ENCODE measurements at regions not wholly inside any gene's neighbourhood (a gene's known extent, or its start where the extent isn't known, plus 50 kb on each side); places are given as distances from the start of the nearest gene placed in this dataset.
"Not testable (repeated sequence)": the region's sequence is repeated elsewhere in the genome, so short reads cannot be mapped to it uniquely, and the experiment has no call there.

- Histone ChIP-seq H3K9ac (ENCODE audit: low read depth in 1 of 3, low read length in 3 of 3) (no peak overlapping the region), H3K4me1 (ENCODE audit: control insufficient read depth in 3 of 3, insufficient read depth in 3 of 3, low read length in 3 of 3) (no peaks in the 10 kb centered on the region), H3K27me3 (ENCODE audit: control insufficient read depth in 3 of 3, insufficient read depth in 3 of 3, low read length in 3 of 3) (peaks cover 0 to 8% (median 0%) of the 10 kb centered on the region in 3 donors), H3K36me3 (ENCODE audit: control insufficient read depth in 3 of 3, insufficient read depth in 3 of 3, low read length in 3 of 3) (no peaks in the 10 kb centered on the region), H3K4me3 (ENCODE audit: low read length in 3 of 3) (no peak overlapping the region), H3K27ac (ENCODE audit: low read depth, low read length) (no peak overlapping the region), H3K9me3 (ENCODE audit: control insufficient read depth in 3 of 3, low read length in 3 of 3) (no peaks in the 10 kb centered on the region)
These were observed 88.4 kb upstream of the SH3PXD2B start for GRCh38 chr5:172542651-172543131.

GRCh38 chr5:172541773-172542136 is 87.4 kb upstream of the SH3PXD2B start:
- H3K9ac ChIP-seq (ENCODE audit: low read depth in 1 of 3, low read length in 3 of 3), result no peak overlapping the region
- peaks cover 0 to 8% (median 0%) of the 10 kb centered on the region in 3 donors for H3K27me3 ChIP-seq (ENCODE audit: control insufficient read depth in 3 of 3, insufficient read depth in 3 of 3, low read length in 3 of 3)
- no peaks in the 10 kb centered on the region for H3K9me3 ChIP-seq (ENCODE audit: control insufficient read depth in 3 of 3, low read length in 3 of 3)
- H3K27ac ChIP-seq (ENCODE audit: low read depth, low read length), result no peak overlapping the region
- H3K4me1 ChIP-seq (ENCODE audit: control insufficient read depth in 3 of 3, insufficient read depth in 3 of 3, low read length in 3 of 3), result no peaks in the 10 kb centered on the region
- H3K36me3 ChIP-seq (ENCODE audit: control insufficient read depth in 3 of 3, insufficient read depth in 3 of 3, low read length in 3 of 3), result no peaks in the 10 kb centered on the region
- no peak overlapping the region for H3K4me3 ChIP-seq (ENCODE audit: low read length in 3 of 3)

GRCh38 chr5:172541099-172541772 is 86.9 kb upstream of the SH3PXD2B start:
- H3K9ac ChIP-seq (ENCODE audit: low read depth in 1 of 3, low read length in 3 of 3), result no peak overlapping the region
- H3K4me1 ChIP-seq (ENCODE audit: control insufficient read depth in 3 of 3, insufficient read depth in 3 of 3, low read length in 3 of 3), result no peaks in the 10 kb centered on the region
- no peak overlapping the region for H3K27ac ChIP-seq (ENCODE audit: low read depth, low read length)
- H3K27me3 ChIP-seq (ENCODE audit: control insufficient read depth in 3 of 3, insufficient read depth in 3 of 3, low read length in 3 of 3), result peaks cover 0 to 8% (median 0%) of the 10 kb centered on the region in 3 donors
- H3K9me3 ChIP-seq (ENCODE audit: control insufficient read depth in 3 of 3, low read length in 3 of 3), result no peaks in the 10 kb centered on the region
- H3K36me3 ChIP-seq (ENCODE audit: control insufficient read depth in 3 of 3, insufficient read depth in 3 of 3, low read length in 3 of 3), result no peaks in the 10 kb centered on the region
- no peak overlapping the region for H3K4me3 ChIP-seq (ENCODE audit: low read length in 3 of 3)

- no peaks in the 10 kb centered on the region for H3K36me3 ChIP-seq (ENCODE audit: control insufficient read depth in 3 of 3, insufficient read depth in 3 of 3, low read length in 3 of 3)
- peaks cover 0 to 6% (median 0%) of the 10 kb centered on the region in 3 donors for H3K27me3 ChIP-seq (ENCODE audit: control insufficient read depth in 3 of 3, insufficient read depth in 3 of 3, low read length in 3 of 3)
These were observed 86.0 kb upstream of the SH3PXD2B start for GRCh38 chr5:172540099-172540870.

GRCh38 chr5:172535108-172535445 is 80.8 kb upstream of the SH3PXD2B start:
- no peaks in the 10 kb centered on the region for H3K9me3 ChIP-seq (ENCODE audit: control insufficient read depth in 3 of 3, low read length in 3 of 3)
- H3K36me3 ChIP-seq (ENCODE audit: control insufficient read depth in 3 of 3, insufficient read depth in 3 of 3, low read length in 3 of 3), result no peaks in the 10 kb centered on the region
- H3K4me3 ChIP-seq (ENCODE audit: low read length in 3 of 3), result no peak overlapping the region
- no peak overlapping the region for H3K27ac ChIP-seq (ENCODE audit: low read depth, low read length)
- peaks cover 11 to 28% (median 15%) of the 10 kb centered on the region in 3 donors for H3K4me1 ChIP-seq (ENCODE audit: control insufficient read depth in 3 of 3, insufficient read depth in 3 of 3, low read length in 3 of 3)
- H3K9ac ChIP-seq (ENCODE audit: low read depth in 1 of 3, low read length in 3 of 3), result no peak overlapping the region
- no peaks in the 10 kb centered on the region for H3K27me3 ChIP-seq (ENCODE audit: control insufficient read depth in 3 of 3, insufficient read depth in 3 of 3, low read length in 3 of 3)

More at GRCh38 chr5:172540099-172540870, 86.0 kb upstream of the SH3PXD2B start:
- no peaks in the 10 kb centered on the region for H3K9me3 ChIP-seq (ENCODE audit: control insufficient read depth in 3 of 3, low read length in 3 of 3)
- H3K4me1 ChIP-seq (ENCODE audit: control insufficient read depth in 3 of 3, insufficient read depth in 3 of 3, low read length in 3 of 3), result no peaks in the 10 kb centered on the region
- no peak overlapping the region for H3K9ac ChIP-seq (ENCODE audit: low read depth in 1 of 3, low read length in 3 of 3)
- H3K27ac ChIP-seq (ENCODE audit: low read depth, low read length), result no peak overlapping the region
- no peak overlapping the region for H3K4me3 ChIP-seq (ENCODE audit: low read length in 3 of 3)

- peak overlapping the region in 1 of 3 donors; percentile 58 for H3K9ac ChIP-seq (ENCODE audit: low read depth in 1 of 3, low read length in 3 of 3)
- H3K36me3 ChIP-seq (ENCODE audit: control insufficient read depth in 3 of 3, insufficient read depth in 3 of 3, low read length in 3 of 3), result no peaks in the 10 kb centered on the region
- no peaks in the 10 kb centered on the region for H3K9me3 ChIP-seq (ENCODE audit: control insufficient read depth in 3 of 3, low read length in 3 of 3)
- H3K27ac ChIP-seq (ENCODE audit: low read depth, low read length), result no peak overlapping the region
- no peaks in the 10 kb centered on the region for H3K27me3 ChIP-seq (ENCODE audit: control insufficient read depth in 3 of 3, insufficient read depth in 3 of 3, low read length in 3 of 3)
- no peak overlapping the region for H3K4me3 ChIP-seq (ENCODE audit: low read length in 3 of 3)
- H3K4me1 ChIP-seq (ENCODE audit: control insufficient read depth in 3 of 3, insufficient read depth in 3 of 3, low read length in 3 of 3), result peaks cover 11 to 28% (median 15%) of the 10 kb centered on the region in 3 donors
These were observed 80.1 kb upstream of the SH3PXD2B start for GRCh38 chr5:172534229-172535107.

- no peaks in the 10 kb centered on the region for H3K36me3 ChIP-seq (ENCODE audit: control insufficient read depth in 3 of 3, insufficient read depth in 3 of 3, low read length in 3 of 3)
- H3K4me1 ChIP-seq (ENCODE audit: control insufficient read depth in 3 of 3, insufficient read depth in 3 of 3, low read length in 3 of 3), result peaks cover 11 to 28% (median 15%) of the 10 kb centered on the region in 3 donors
- peak overlapping the region in 1 of 3 donors; percentile 58 for H3K9ac ChIP-seq (ENCODE audit: low read depth in 1 of 3, low read length in 3 of 3)
- H3K27me3 ChIP-seq (ENCODE audit: control insufficient read depth in 3 of 3, insufficient read depth in 3 of 3, low read length in 3 of 3), result no peaks in the 10 kb centered on the region
- peak overlapping the region in 1 of 3 donors; percentile 41 for H3K4me3 ChIP-seq (ENCODE audit: low read length in 3 of 3)
- no peak overlapping the region for H3K27ac ChIP-seq (ENCODE audit: low read depth, low read length)
- H3K9me3 ChIP-seq (ENCODE audit: control insufficient read depth in 3 of 3, low read length in 3 of 3), result no peaks in the 10 kb centered on the region
These were observed 79.3 kb upstream of the SH3PXD2B start for GRCh38 chr5:172533399-172534228.

- no peak overlapping the region for H3K4me3 ChIP-seq (ENCODE audit: low read length in 3 of 3)
- H3K36me3 ChIP-seq (ENCODE audit: control insufficient read depth in 3 of 3, insufficient read depth in 3 of 3, low read length in 3 of 3), result no peaks in the 10 kb centered on the region
- no peak overlapping the region for H3K9ac ChIP-seq (ENCODE audit: low read depth in 1 of 3, low read length in 3 of 3)
- H3K27ac ChIP-seq (ENCODE audit: low read depth, low read length), result no peak overlapping the region
- peaks cover 11 to 28% (median 15%) of the 10 kb centered on the region in 3 donors for H3K4me1 ChIP-seq (ENCODE audit: control insufficient read depth in 3 of 3, insufficient read depth in 3 of 3, low read length in 3 of 3)
- H3K9me3 ChIP-seq (ENCODE audit: control insufficient read depth in 3 of 3, low read length in 3 of 3), result no peaks in the 10 kb centered on the region
- no peaks in the 10 kb centered on the region for H3K27me3 ChIP-seq (ENCODE audit: control insufficient read depth in 3 of 3, insufficient read depth in 3 of 3, low read length in 3 of 3)
These were observed 78.7 kb upstream of the SH3PXD2B start for GRCh38 chr5:172533058-172533398.

GRCh38 chr5:172532439-172532838 is 78.1 kb upstream of the SH3PXD2B start:
- not testable (repeated sequence) for H3K27me3 ChIP-seq (ENCODE audit: control insufficient read depth in 3 of 3, insufficient read depth in 3 of 3, low read length in 3 of 3); H3K36me3 ChIP-seq (ENCODE audit: control insufficient read depth in 3 of 3, insufficient read depth in 3 of 3, low read length in 3 of 3); H3K9me3 ChIP-seq (ENCODE audit: control insufficient read depth in 3 of 3, low read length in 3 of 3); H3K9ac ChIP-seq (ENCODE audit: low read depth in 1 of 3, low read length in 3 of 3); H3K27ac ChIP-seq (ENCODE audit: low read depth, low read length); H3K4me3 ChIP-seq (ENCODE audit: low read length in 3 of 3)
- peaks cover 11 to 28% (median 15%) of the 10 kb centered on the region in 3 donors for H3K4me1 ChIP-seq (ENCODE audit: control insufficient read depth in 3 of 3, insufficient read depth in 3 of 3, low read length in 3 of 3)

All from skeletal muscle tissue (tissue), 3 donors.